ENCODE measurements at regions not wholly inside any gene's neighbourhood (a gene's known extent, or its start where the extent isn't known, plus 50 kb on each side); places are given as distances from the start of the nearest gene placed in this dataset.

DNA sequence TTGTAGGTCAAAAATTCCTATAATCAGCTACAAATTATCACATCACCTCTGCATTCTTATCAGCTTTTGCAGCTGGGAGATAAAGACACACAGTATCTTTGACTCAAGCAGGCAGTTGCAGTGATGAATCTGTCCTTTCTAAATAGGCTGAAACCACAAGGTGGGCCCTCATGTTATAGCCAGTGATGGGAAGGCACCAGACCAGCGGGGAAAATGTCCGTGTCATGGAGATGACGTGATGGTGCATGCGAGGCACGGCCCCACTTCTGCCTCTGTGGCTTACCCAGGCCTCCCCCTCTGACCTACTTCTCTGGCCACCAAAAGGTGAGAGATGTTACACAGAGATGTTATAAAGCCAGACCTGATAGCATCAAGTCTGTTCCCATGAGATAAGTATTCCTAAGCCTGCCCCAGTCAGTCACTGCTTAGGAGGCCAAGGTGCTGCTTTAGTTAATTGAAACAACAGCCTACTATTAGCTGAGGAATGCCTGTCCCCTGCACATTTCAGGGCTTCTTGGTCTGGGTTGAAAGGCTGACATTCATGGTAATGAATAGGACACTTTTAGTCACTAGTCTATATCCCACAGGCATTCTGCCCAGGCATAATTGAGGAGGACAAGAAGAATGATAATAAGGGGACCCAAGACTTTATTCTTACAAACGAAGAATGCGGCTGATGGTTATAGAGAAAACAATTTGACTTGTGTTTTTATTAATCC is 327.9 kb downstream of the LPIN1 start:
- no peak for DNase-seq (ENCODE audit: low read depth)
- Histone ChIP-seq H3K36me3 (ENCODE audit: control insufficient read depth, insufficient read depth, low read length, severe bottlenecking) (no peaks in the 10 kb centered on the region), H3K4me3 (ENCODE audit: low read length) (no peak overlapping the region), H3K27me3 (replicated peaks; ENCODE audit: control insufficient read depth, insufficient read depth, low read length) (no peaks in the 10 kb centered on the region), H3K9ac (ENCODE audit: low read length) (no peak overlapping the region), H3K9me3 (ENCODE audit: control insufficient read depth, low read length) (no peaks in the 10 kb centered on the region), H3K4me1 (ENCODE audit: control insufficient read depth, insufficient read depth, low read length) (no peaks in the 10 kb centered on the region)

DNA sequence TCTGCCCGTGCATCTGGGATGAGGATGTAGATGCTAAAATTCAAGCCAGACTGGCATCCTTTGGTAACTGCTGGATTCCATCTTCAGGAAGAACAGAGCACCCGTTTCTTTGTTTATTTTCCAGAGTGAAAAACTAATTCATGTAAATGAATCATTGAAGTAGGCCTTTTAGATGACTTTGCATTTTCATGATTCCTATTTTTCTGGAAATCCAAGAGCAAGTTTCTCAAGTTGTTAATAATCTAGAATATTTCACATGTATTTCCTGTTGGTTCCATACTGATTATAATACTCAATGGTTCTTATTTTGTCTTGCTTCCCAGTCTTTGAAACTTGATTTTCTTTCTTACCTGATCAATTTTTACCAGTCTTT is 328.4 kb downstream of the LPIN1 start:
- no peak for DNase-seq (ENCODE audit: low read depth)
- Histone ChIP-seq H3K27me3 (replicated peaks; ENCODE audit: control insufficient read depth, insufficient read depth, low read length) (no peaks in the 10 kb centered on the region), H3K9me3 (ENCODE audit: control insufficient read depth, low read length) (no peaks in the 10 kb centered on the region), H3K9ac (ENCODE audit: low read length) (no peak overlapping the region), H3K4me1 (ENCODE audit: control insufficient read depth, insufficient read depth, low read length) (no peaks in the 10 kb centered on the region), H3K4me3 (ENCODE audit: low read length) (no peak overlapping the region), H3K36me3 (ENCODE audit: control insufficient read depth, insufficient read depth, low read length, severe bottlenecking) (no peaks in the 10 kb centered on the region)

DNA sequence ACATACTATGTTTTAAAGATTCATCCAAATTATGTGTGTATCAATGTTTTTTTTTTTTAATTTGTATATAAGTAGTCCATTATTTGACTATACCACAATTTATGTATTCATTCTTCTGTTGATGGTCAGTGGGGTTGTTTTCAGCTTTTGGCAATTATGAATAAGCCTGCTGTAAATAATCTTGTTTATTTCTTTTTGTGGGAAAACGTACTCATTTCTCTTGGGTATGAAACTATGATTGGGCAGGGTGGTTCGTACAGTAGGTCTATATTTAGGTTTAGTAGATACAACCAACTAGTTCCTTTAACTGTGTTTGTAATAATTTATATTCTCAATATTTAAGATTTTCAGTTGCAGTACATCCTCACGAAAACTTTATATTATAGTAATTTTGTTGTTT is 329.2 kb downstream of the LPIN1 start:
- Histone ChIP-seq H3K9ac (ENCODE audit: low read length) (no peak overlapping the region), H3K9me3 (ENCODE audit: control insufficient read depth, low read length) (no peaks in the 10 kb centered on the region), H3K4me3 (ENCODE audit: low read length) (no peak overlapping the region), H3K27me3 (replicated peaks; ENCODE audit: control insufficient read depth, insufficient read depth, low read length) (no peaks in the 10 kb centered on the region), H3K36me3 (ENCODE audit: control insufficient read depth, insufficient read depth, low read length, severe bottlenecking) (no peaks in the 10 kb centered on the region), H3K4me1 (ENCODE audit: control insufficient read depth, insufficient read depth, low read length) (no peaks in the 10 kb centered on the region)
- no peak for DNase-seq (ENCODE audit: low read depth)

DNA sequence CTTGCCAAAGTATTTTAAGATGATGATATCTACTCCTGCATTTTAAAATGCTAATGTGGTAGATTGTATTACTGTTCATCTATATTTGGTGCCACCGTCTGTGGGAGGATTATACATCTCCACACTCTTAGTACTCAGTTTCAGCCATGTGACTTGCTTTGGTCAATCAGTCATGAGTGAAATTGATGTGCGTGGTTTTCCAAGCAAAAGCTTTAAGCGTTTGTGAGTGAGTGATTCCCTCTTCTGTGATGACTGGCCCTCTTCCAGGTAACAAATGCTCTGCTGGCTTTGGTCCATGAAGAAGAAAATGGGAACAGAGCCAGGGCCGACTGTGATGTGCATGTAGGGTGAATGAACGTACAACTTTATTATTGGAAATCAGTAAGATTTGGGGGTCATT is 330.4 kb downstream of the LPIN1 start:
- H3K9ac ChIP-seq (ENCODE audit: low read length): no peak overlapping the region
- no peak overlapping the region for H3K4me3 ChIP-seq (ENCODE audit: low read length)
- no peaks in the 10 kb centered on the region for H3K4me1 ChIP-seq (ENCODE audit: control insufficient read depth, insufficient read depth, low read length)
- no peaks in the 10 kb centered on the region for H3K27me3 ChIP-seq (replicated peaks; ENCODE audit: control insufficient read depth, insufficient read depth, low read length)
- no peaks in the 10 kb centered on the region for H3K9me3 ChIP-seq (ENCODE audit: control insufficient read depth, low read length)
- H3K36me3 ChIP-seq (ENCODE audit: control insufficient read depth, insufficient read depth, low read length, severe bottlenecking): no peaks in the 10 kb centered on the region
- no peak for DNase-seq (ENCODE audit: low read depth)

- H3K4me1 ChIP-seq (ENCODE audit: control insufficient read depth, insufficient read depth, low read length): no peaks in the 10 kb centered on the region
- no peak for DNase-seq (ENCODE audit: low read depth)
- H3K4me3 ChIP-seq (ENCODE audit: low read length): no peak overlapping the region
- H3K27me3 ChIP-seq (replicated peaks; ENCODE audit: control insufficient read depth, insufficient read depth, low read length): no peaks in the 10 kb centered on the region
- H3K36me3 ChIP-seq (ENCODE audit: control insufficient read depth, insufficient read depth, low read length, severe bottlenecking): no peaks in the 10 kb centered on the region
- no peak overlapping the region for H3K9ac ChIP-seq (ENCODE audit: low read length)
- no peaks in the 10 kb centered on the region for H3K9me3 ChIP-seq (ENCODE audit: control insufficient read depth, low read length)
Measured at GRCh38 chr2:12080360-12080759, 333.9 kb downstream of the LPIN1 start.

DNA sequence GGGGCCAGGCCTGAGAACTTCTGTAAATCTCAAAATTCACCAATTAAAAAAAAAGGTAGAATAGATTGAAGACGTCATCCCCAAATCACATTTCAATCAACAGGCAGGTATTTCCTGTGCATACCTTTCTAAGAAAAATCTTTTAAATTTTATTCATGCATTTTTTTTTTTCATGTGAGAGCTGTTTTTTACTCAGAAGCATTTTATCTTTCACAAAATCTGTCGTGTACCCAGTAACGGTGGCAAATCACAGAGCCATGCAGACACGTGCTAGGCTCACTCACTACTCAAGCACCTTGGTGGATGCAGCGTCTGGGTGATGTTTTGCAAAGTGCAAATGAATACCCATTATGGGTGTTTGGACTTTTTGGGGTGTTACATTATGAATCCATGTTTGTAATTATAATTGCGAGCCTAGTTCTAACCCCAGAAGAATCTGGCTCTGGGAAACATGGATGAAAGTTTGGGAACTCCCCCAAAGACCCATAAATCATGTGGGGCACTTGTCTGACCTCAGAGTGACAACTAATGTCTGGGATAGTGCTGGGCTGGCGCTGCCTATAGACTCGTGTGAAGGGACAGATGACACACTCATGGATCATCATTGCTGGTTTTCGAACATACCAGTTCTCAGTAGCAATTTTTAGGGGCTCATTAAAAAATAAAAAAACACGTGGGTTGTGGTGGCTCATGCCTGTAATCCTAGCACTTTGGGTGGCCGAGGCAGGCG is 335.2 kb downstream of the LPIN1 start:
- Histone ChIP-seq H3K4me3 (ENCODE audit: low read length) (no peak overlapping the region), H3K9ac (ENCODE audit: low read length) (no peak overlapping the region), H3K36me3 (ENCODE audit: control insufficient read depth, insufficient read depth, low read length, severe bottlenecking) (no peaks in the 10 kb centered on the region), H3K27me3 (replicated peaks; ENCODE audit: control insufficient read depth, insufficient read depth, low read length) (no peaks in the 10 kb centered on the region), H3K9me3 (ENCODE audit: control insufficient read depth, low read length) (no peaks in the 10 kb centered on the region), H3K4me1 (ENCODE audit: control insufficient read depth, insufficient read depth, low read length) (no peaks in the 10 kb centered on the region)
- no peak for DNase-seq (ENCODE audit: low read depth)

GRCh38 chr2:12083081-12083581 is 336.7 kb downstream of the LPIN1 start:
- no peak for DNase-seq (ENCODE audit: low read depth)
- Histone ChIP-seq H3K4me3 (ENCODE audit: low read length) (no peak overlapping the region), H3K27me3 (replicated peaks; ENCODE audit: control insufficient read depth, insufficient read depth, low read length) (no peaks in the 10 kb centered on the region)

DNA sequence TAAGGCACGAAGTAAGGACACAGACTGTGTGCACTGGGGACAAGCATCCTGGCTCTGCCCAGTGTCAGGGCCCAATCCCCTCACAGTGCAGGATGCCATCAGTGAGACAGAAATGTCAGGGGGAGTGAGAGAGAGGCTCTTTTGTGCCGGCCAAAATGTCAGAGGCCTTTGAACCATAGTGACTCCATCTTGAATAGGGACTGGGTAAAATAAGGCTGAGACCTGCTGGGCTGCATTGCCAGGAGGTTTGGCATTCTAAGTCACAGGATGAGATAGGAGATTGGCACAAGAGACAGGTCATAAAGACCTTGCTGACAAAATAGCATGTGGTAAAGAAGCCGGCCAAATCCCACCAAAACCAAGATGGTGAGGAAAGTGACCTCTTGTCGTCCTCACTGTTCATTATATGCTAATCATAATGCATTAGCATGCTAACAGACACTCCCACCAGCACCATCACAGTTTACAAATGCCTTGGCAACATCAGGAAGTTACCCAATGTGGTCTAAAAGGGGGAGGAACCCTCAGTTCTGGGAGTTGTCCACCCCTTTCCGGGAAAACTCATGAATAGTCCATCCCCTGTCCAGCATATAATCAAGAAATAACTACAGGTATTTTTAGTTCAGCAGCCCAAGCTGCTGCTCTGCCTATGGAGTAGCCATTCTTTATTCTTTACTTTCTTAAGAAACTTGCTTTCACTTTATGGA is 337.4 kb downstream of the LPIN1 start:
- no peak for DNase-seq (ENCODE audit: low read depth)
- no peaks in the 10 kb centered on the region for H3K27me3 ChIP-seq (replicated peaks; ENCODE audit: control insufficient read depth, insufficient read depth, low read length)

More at GRCh38 chr2:12083081-12083581, 336.7 kb downstream of the LPIN1 start:
- no peaks in the 10 kb centered on the region for H3K4me1 ChIP-seq (ENCODE audit: control insufficient read depth, insufficient read depth, low read length)
- H3K9ac ChIP-seq (ENCODE audit: low read length): no peak overlapping the region
- H3K9me3 ChIP-seq (ENCODE audit: control insufficient read depth, low read length): no peaks in the 10 kb centered on the region
- no peaks in the 10 kb centered on the region for H3K36me3 ChIP-seq (ENCODE audit: control insufficient read depth, insufficient read depth, low read length, severe bottlenecking)

GRCh38 chr2:12087175-12087574 is 340.7 kb downstream of the LPIN1 start:
- Histone ChIP-seq H3K4me3 (ENCODE audit: low read length) (no peak overlapping the region), H3K27me3 (replicated peaks; ENCODE audit: control insufficient read depth, insufficient read depth, low read length) (no peaks in the 10 kb centered on the region), H3K36me3 (ENCODE audit: control insufficient read depth, insufficient read depth, low read length, severe bottlenecking) (no peaks in the 10 kb centered on the region), H3K4me1 (ENCODE audit: control insufficient read depth, insufficient read depth, low read length) (no peaks in the 10 kb centered on the region), H3K9ac (ENCODE audit: low read length) (no peak overlapping the region), H3K9me3 (ENCODE audit: control insufficient read depth, low read length) (peaks cover 4% of the 10 kb centered on the region)
- DNase-seq (ENCODE audit: low read depth): no peak

More for the DNA sequence above, 337.4 kb downstream of the LPIN1 start:
- Histone ChIP-seq H3K4me3 (ENCODE audit: low read length) (no peak overlapping the region), H3K9ac (ENCODE audit: low read length) (no peak overlapping the region), H3K9me3 (ENCODE audit: control insufficient read depth, low read length) (peaks cover 4% of the 10 kb centered on the region), H3K36me3 (ENCODE audit: control insufficient read depth, insufficient read depth, low read length, severe bottlenecking) (no peaks in the 10 kb centered on the region), H3K4me1 (ENCODE audit: control insufficient read depth, insufficient read depth, low read length) (no peaks in the 10 kb centered on the region)

DNA sequence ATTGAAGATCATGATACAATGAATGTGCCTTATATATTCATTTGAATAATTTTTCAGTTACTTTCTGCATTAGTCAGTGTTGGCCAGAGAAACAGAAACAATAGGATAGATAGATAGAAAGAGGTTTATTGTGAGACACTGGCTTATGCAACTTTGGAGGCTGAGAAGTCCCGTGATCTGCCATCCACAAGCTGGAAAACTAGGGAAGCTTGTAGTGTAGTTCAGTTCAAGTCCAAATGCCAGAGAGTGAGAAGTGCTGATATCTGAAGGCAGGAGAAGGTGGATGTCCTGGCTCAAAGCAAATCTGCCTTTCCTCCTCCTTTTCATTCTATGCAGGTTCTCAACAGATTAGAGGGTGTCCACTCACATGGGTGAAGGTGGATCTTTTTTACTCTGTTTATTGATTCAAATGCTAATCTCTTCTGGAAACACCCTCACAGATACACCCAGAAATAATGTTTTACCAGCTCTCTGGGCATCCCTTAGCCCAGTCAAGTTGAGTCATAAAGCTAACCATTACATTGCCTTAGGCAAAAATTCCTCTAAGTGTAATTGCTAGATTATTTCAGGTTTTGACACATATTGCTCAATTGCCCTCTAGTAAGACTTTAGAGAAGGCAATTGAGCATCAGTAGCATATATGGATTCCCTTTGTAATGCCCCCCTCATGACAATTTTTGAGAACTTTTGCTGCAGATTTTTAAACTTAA is 341.4 kb downstream of the LPIN1 start:
- Histone ChIP-seq H3K4me1 (ENCODE audit: control insufficient read depth, insufficient read depth, low read length) (no peaks in the 10 kb centered on the region), H3K4me3 (ENCODE audit: low read length) (no peak overlapping the region), H3K27me3 (replicated peaks; ENCODE audit: control insufficient read depth, insufficient read depth, low read length) (no peaks in the 10 kb centered on the region), H3K9me3 (ENCODE audit: control insufficient read depth, low read length) (peaks cover 4% of the 10 kb centered on the region), H3K36me3 (ENCODE audit: control insufficient read depth, insufficient read depth, low read length, severe bottlenecking) (no peaks in the 10 kb centered on the region), H3K9ac (ENCODE audit: low read length) (no peak overlapping the region)
- DNase-seq (ENCODE audit: low read depth): peak; percentile 76

GRCh38 chr2:12089001-12089400 is 342.6 kb downstream of the LPIN1 start:
- Histone ChIP-seq H3K27me3 (replicated peaks; ENCODE audit: control insufficient read depth, insufficient read depth, low read length) (no peaks in the 10 kb centered on the region), H3K9me3 (ENCODE audit: control insufficient read depth, low read length) (peaks cover 4% of the 10 kb centered on the region), H3K36me3 (ENCODE audit: control insufficient read depth, insufficient read depth, low read length, severe bottlenecking) (no peaks in the 10 kb centered on the region), H3K4me3 (ENCODE audit: low read length) (no peak overlapping the region), H3K9ac (ENCODE audit: low read length) (no peak overlapping the region), H3K4me1 (ENCODE audit: control insufficient read depth, insufficient read depth, low read length) (no peaks in the 10 kb centered on the region)
- no peak for DNase-seq (ENCODE audit: low read depth)

Data from adipocyte (in vitro differentiated cells).